Esophagus mucosa (tissue), 1 donor: ENCODE measurements at regions not wholly inside any gene's neighbourhood (a gene's known extent, or its start where the extent isn't known, plus 50 kb on each side); places are given as distances from the start of the nearest gene placed in this dataset.

ENCODE experiments used
- ATAC-seq: fragments of 200-7000 bp; cut with Tn5 transposase; one replicate; pipeline ENCODE4 v1.9.1; 2020
- donor health status: DM: yes; HTN: yes; CAD: no.

DNA sequence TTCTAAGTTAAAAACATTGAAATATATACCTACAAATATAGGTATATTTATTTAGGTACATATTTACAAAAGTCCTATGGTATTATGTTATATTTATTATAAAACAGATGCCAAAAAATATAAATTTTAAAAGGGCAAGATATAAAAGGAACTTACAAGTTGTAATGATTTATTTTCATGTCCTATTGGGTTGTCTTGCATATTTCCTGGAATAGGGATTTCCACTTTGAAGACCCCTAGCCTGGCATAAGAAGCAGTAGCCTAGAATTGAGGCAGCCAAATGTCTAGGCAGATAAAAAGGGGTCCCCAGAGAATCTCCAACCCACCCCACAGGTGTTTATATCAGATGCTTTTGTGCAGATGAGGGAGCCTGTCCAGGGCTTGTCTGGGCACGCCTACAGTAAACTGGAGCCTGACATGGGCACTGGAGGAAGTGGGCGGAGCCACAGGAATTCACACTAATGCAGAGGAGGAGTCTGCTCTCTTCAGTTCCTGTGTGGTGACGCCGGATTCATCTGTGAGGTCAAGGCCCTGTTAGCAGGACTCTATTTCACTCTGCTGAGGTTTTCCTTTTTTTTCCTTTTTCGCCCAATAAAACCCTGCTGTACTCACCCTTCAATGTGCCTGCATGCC lies 1088.9 kb upstream of the PIK3C3 start:
- no peak for ATAC-seq

DNA sequence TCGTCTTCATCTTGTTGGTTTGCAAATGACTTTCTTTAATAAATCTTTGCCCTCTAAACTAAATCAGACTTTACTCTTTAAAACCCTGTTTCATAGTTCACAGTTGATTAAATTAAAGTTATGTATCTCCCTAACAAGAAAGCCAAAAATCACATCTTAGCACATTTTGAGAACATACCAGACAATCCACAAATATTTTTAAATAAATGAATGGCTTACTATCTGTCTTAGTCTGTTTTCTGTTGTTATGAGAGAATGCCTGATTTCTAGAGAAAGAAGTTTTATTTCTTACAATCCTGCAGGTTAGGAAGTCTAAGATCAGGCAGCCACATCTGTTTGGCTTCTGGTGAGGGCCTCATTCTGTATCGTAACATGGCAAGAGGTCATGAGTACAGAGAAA lies 1090.2 kb upstream of the PIK3C3 start:
- no peak for ATAC-seq

DNA sequence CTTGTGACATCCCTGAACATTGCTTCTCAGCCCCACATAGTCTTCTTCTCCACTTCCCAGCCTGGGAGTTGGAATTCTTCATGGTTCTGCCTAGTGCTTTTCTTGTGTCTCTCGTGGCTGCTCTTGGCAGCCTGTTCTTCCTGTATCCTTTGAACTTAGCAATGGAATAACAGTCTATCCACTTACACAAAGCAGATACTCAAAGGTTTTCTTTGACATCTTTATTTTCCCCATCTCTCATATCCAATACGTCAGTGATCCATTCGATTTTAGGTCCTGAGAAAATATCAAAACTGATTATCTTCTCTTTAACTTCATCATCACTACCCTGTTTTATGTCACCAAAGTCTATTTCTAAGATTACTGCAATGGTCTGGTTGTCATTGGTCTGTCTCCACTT lies 1091.2 kb upstream of the PIK3C3 start:
- ATAC-seq, result no peak

DNA sequence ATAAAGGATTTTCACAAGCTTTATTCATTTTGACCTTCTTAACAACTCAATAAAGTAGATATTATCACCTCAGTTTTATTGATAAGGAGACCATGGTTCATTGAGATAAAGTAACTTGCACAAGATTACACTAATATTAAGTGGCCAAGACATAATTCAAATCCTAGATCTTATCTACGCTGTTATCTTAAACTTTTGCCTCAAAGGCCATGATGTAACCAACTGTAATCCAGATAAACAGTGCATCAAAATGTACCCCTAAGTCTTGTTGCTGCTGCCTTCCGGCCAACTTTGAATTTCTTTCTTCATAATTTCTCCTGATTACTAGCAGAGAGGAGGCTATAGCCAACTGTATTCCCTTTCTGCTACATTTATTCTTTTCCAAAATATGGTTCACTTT lies 1094.8 kb upstream of the PIK3C3 start:
- no peak for ATAC-seq

DNA sequence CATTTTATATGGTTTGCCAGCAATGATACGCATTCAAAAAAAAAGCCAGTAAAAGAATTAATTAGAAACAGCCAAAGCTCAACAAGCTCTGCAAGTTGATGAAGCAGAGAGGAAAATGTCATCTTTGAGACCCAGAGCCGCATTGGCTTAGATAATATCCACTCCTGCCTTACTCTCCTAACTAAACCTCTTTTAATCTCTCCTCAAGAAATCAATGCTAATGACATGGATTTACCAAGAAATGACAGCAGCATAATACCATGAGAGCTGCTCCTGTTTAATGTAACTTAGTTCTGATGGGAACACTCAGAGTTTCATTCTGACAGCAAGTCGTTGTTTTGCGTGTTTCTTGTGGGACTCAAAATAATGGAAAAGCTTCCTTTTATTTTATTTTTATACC lies 1099.4 kb upstream of the PIK3C3 start:
- no peak for ATAC-seq

DNA sequence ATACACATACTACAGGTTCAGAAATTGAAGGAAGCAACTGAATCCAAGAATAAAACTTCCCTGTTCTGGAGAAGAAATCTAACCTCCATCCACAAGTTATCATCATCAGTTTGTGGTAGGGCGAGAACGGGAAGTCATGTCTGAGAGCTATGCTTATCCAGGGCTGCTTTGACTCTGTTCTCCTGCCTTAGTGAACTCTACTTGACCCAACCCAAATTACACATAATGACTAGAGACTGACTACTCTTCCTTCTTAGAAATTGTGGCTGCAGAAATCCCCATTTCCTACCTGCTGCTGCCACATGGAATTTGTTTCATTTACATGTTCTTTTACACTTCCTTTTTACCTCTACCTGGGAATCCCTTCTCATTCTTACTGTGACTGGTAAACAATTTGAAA lies 1102.6 kb upstream of the PIK3C3 start:
- ATAC-seq, result peak; percentile 70

DNA sequence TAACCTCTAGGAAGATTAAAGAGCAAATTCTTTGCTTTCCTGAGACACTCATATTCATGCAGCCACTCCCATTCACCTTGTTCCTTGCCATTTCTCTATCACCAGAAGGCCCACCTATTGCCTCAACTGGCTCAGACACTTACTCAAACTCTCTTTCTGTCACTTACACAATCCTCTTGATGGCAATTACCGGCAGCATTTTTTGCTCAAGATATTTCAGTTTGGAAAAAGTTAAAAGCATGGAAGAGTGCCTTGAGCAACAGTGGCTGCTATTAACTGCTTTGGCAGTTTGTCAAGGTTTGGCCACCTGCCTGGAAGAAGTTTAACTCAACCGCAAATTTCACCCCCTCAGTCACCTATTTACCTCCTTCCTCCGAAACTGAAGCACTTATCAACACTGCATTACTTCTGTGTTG lies 1104.0 kb upstream of the PIK3C3 start:
- no peak for ATAC-seq

DNA sequence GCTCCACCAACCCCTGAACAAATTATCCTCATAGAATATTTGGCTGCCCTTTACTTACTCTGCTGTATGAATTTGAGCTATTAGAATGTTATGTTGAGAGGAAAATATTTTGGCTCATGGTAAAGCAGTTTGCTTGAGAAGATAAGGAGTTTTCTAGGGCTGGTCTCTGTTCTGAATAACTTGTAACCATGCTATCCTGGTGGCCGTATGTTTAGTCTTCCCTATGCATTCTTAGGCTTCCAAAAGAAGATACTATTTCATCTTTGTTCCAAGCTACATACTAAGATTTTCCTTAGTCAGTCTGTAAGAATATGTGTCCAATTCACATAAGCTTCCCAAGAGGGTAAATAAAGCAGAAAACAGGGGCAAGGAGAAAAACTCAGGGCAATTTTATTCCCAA lies 1105.1 kb upstream of the PIK3C3 start:
- no peak for ATAC-seq

DNA sequence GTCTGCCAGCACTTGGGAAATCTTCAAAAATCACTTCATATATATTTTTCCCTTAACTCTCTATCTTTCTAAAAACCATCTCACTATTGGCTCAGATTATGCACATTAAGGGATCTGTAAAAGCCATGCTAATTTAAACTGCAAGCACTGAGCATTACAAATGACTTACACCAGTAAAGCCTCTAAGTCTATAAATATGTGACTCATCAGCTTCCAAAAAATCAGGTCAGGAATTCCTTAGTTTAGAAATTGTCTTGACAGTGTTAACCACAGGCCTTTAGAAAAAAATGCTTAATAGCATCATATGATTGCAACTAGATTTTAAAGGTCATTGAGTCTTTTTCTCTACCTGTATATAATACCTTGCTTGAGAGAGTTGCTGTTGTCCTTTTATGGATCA lies 1113.6 kb upstream of the PIK3C3 start:
- peak; percentile 18 for ATAC-seq

DNA sequence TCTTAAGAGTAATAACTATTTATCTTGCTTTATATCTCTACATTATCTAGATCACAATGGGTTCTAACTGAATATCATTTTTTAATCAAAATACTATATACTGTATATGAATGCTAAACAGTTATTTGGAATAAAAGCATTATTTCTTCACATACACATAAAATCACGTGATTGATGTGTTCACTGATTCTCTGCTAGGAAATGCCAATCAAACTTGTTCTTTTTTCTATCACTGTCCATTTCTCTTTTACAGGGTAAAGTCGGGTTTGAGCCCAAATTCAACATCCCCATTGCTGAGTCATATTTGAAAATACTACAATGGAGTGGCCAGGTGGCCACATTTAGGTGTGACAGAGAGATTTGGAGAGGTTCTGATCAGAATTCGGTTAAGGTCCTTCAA lies 1114.0 kb upstream of the PIK3C3 start:
- no peak for ATAC-seq

DNA sequence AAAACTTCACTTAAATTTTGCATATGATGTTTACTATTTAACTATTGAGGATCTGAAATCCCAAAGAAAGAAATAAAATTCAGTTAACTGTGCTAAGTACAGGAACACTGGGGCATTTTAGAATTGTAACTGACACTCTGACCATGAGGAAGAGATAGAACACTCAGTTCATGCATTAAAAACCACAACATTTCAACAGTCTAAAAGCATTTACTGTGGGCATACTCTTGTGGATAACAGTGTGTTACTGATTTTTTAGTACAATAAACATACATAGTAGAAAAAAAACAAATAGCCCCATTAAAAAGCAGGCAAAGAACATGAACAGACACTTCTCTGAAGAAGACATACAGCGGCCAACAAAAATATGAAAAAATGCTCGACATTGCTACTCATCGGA lies 1122.7 kb upstream of the PIK3C3 start:
- no peak for ATAC-seq

DNA sequence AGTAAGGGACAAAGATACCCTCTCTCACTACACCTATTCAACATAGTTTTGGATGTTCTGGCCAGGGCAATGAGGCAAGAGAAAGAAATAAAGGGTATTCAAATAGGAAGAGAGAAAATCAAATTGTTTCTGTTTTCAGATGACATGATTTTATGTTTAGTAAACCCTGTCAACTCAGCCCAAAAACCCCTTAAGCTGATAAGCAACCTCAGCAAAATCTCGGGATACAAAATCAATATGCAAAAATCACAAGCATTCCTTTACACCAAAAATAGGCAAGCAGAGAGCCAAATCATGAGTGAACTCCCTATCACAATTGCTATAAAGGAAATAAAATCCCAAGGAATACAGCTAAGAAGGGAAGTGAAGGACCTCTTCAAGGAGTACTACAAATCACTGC lies 1130.7 kb upstream of the PIK3C3 start:
- no peak for ATAC-seq

DNA sequence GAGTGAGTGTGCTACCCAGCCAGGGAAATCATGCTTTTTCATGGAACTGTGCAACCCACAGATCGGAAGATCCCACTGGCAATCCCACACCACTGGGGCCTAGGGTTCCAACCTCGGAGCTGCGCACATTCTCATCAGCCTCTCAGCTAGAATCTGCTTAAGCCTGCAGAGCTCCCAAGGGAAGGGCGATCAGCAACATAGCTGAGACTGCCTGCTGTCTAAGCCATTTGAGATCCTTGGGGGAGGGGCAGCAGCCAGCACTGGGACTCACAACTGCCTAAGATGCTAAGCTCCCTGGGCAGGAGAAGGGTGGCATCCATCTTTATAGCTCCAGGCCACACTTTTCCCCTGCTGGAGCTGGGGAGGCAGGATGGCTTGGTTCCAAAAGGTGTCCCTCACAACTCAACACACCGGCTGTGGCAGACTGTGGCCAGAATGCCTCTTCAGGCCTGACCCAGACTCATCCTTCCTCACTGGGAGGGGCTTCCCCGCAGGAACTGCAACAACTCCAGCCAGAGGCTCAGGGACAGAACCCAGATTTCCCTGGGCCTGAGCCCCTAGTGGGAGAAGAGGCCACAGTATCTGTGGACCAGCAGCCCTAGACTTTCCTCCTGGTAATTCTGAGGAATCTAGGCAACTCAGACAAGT lies 1133.3 kb upstream of the PIK3C3 start:
- no peak for ATAC-seq

DNA sequence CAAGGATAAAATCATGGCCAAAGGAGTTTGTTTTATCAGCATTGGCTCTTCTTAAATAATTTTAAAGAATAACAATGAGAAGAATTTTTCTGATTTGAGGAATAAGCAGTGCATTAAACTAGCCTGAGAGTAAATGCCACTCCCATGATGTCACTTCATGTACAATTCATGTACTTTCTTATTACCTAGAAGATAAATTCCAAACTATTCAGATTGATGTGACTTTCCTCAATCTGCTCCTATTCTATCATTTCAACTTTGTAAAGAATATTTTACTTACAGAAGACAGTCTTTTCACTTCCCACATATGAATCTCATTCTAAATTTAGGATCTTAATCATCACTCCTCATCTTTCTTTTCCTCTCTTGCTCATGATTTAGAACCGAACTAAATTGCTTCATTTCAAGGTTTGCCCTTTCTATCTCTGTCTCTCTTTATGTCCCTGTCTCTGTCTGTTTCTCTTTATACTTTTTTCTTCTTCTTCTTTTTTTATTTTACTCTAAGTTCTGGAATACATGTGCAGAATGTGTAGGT lies 1142.0 kb upstream of the PIK3C3 start:
- ATAC-seq, result no peak

DNA sequence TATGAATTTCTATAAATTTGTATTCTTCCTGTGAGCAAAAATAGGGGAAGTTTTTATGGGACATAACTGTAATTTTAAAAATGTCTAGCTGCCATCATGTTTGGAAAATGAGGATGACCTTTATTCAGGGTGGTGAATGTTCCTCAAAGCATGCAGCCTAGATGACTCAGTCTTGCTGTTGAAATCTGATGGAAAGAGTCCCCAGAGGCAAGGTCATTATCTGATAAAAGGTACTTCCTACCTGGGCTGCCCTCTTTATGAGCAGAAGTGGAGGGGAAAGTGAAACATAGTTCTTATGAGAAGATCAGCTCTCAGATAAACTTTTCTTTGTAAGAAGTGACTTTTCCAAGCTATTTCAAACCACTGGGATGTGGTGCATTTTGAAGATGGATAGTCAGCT lies 1144.7 kb upstream of the PIK3C3 start:
- ATAC-seq, result no peak

DNA sequence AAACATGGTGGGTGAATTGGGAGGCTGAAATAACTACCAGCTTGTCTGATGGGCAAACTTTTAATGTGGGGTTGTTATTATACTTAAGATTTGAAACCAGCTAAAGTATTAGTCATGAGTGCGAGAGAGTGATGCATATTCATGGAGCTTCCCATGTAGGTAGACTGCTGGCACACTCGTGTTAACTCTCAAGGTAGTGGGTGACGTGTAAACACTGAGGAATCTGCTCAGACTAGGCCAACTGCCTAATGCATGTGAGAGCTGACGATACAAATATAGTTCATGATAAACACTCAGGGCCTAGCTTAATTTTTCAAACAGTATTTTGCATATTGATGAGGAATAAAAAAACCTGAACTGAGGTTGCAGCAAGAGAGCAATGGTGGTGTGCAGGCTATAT lies 1165.7 kb upstream of the PIK3C3 start:
- ATAC-seq, result no peak

DNA sequence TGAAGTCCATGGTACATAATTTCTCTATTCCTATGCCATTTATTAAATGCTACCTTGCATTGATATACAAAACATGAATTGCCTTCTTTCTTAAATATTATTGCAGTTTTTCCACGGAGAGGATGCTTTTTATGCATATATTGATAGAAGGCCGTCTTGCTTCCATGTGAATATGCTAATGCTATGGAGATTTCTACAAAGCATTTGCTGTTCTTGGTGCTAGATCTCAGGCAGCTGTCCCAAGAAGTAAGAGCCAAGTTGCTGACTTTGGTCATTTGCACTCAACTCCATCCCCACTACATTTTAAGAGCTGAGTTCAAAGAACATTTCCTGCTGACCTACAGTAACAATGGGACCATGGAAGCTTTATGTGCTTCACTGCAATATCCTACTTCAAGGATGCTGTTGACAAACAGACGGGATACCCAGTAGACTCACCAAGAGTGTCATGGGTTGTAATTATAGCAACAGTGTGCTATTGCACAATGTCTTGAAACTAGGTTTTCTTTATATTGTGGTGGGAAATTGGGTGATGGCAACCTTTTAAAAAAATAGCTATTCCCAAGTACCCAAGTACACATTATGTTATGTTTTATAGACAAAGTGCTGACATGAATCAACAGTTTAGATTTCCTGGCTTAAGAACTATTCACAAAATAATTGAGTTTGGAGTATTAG lies 1172.4 kb upstream of the PIK3C3 start:
- no peak for ATAC-seq

DNA sequence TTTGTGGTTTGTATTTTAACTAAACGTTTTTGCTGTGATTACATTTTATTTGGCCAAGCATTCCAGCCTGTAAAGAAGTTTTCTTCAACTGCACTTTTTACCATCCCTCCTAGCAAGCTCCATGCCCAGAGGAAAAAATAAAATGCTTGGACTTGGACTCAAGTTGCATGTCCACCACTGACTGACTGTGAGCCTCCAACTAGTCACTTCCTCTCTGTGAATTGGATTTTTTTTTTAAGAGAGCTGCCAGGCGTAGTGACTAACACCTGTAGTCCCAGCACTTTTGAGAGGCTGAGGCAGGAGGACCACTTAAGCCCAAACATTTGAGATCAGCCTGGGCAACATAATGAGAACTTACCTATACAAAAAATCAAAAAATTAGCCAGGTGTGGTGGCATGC lies 1185.2 kb upstream of the PIK3C3 start:
- no peak for ATAC-seq

DNA sequence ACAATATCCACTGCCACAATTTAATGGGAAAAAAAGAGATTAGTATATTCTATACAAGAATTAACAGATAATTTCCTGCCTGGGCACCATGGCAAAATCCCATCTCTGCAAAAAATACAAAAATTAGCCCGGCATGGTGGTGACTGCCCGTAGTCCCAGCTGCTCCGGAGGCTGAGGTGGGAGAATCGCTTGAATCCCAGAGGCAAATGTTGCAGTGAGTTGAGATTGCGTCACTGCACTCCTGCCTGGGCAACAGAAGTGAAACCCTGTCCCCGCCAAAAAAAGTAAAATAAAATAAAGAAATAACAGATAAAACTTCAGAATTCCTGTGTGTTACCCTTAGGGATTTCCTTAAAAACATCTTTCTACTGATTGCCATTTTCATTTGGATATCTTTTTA lies 1194.8 kb upstream of the PIK3C3 start:
- ATAC-seq, result no peak

DNA sequence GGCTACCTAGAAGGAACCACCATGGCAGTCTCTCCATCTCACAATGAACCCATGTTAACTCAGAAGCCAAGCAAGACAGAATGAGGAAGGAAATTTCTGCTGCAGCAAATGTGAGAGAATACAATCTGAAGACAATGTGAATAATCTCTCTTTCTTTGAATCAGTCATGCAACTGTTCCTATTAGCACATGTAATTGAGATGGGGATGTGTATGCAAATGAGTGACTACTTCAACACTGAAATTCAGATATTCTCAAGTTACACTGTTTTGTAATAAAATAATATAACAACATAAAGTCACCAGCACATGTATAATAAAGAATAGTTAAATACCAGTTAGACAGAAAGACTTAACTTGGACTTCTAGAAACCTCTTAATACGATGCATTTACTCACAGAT lies 1200.6 kb upstream of the PIK3C3 start:
- ATAC-seq, result no peak

DNA sequence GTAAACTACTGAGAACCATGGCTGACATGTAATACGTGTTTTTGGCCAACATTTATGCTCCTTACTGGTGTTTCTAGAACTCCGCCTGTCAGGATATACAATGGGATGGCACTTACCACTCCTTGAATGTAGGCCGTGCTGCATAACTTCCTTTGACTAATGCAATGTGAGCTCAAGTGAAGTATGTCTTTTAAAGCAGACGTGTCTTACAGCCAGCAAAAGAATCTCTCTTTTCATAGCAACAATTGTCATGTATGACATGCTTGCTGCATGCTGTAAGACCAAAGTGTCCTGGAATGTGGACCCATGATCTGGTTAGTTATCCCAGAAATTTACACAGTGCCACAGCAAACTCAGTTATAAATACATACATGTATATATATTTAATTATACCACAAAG lies 1202.7 kb upstream of the PIK3C3 start:
- no peak for ATAC-seq

DNA sequence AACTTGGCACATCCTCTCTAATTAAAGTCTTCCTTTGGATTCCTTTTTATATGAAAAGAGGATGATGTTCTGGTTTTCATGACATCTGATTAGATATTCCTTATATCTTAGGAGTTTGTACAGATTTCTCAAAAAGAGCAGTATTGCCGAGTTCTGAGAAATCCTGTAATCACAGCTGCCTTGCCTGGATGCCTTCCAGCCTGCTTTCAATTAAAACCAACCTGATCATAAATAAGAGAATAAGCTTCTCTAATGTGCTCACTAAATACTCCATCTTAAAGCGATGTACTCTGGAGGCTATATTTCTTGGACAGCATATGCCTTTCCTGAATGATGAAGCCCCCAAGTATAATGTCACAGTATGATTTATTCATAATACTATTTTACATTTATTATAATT lies 1203.8 kb upstream of the PIK3C3 start:
- no peak for ATAC-seq

DNA sequence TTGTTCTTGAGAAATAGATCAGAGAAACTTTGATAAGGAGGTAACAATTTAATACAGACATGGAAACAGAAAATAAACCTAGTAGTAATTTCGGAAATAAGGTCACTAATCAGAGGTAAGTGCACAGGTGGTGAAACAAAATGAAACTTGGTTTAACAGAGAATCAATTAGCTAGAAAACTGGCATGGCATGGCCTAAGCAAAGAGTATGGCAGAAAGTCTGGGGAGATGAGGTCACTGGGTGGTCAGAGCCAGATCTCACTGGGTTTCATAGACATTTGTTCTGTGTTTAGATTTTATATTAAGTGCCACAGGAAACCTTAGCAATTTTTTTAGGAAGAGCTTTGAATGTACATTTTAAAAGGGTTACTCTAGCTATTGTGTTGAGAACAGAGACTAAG lies 1216.0 kb upstream of the PIK3C3 start:
- no peak for ATAC-seq

DNA sequence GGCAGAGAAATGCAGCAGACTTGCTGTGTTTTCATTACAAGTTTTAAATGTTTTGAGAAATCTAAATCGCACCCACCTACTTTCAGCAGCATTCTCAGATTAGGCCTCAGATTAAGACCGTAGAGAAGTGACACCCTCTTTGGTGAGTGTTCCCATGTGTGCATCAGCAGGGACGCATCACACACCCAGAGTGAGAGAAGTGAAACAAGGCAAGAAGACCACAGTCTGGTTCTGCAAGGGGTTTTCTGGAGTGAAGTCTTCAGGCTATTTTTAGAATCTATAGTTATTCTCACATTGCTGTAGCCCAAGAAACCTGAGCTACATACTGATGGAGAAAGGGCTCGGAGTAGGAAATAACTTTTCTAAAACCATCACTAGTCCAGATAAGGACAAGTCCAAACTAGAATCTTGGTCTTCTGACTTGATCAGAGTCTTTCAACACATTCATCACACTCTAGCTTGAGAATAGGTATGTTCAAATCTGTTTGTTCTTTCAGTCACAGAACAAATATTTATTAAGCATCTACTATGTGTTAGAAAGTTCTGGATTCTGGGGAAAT lies 1216.6 kb upstream of the PIK3C3 start:
- no peak for ATAC-seq
